Activated CD4-positive, alpha-beta memory T cell treated with anti-CD3 and anti-CD28 coated beads, Interleukin-2, amount 10 ng/mL, durations not matched to agents 7 days and 5 days (primary cell): ENCODE measurements at regions not wholly inside any gene's neighbourhood (a gene's known extent, or its start where the extent isn't known, plus 50 kb on each side); places are given as distances from the start of the nearest gene placed in this dataset.

ENCODE experiments used
- CTCF ChIA-PET: fragments of 350-600 bp; sonication (Branson Sonifier 250); formaldehyde crosslinking; loops from one replicate; lab custom pipeline; 2021; ENCODE audit warnings: antibody characterized with exemption, inconsistent platforms; lab: Charles Lee
- POLR2A ChIA-PET: fragments of 350-600 bp; sonication (Branson Sonifier 250); formaldehyde crosslinking; loops from one replicate; lab custom pipeline; 2021; ENCODE audit warnings: antibody characterized with exemption; lab: Charles Lee
- DNase-seq: peaks from one replicate; pipeline ENCODE4 v3.0.0-alpha.2; 2020
- H3K27ac Mint-ChIP-seq: one replicate; pipeline ENCODE4 v1.8.0; 2021; ENCODE audit warnings: mild to moderate bottlenecking, mixed read lengths
- H3K27me3 Mint-ChIP-seq: one replicate; pipeline ENCODE4 v1.8.0; 2021; ENCODE audit warnings: mixed read lengths
- H3K36me3 Mint-ChIP-seq: one replicate; pipeline ENCODE4 v1.8.0; 2021; ENCODE audit warnings: low read depth, mixed read lengths
- H3K4me1 Mint-ChIP-seq: one replicate; pipeline ENCODE4 v1.8.0; 2021; ENCODE audit warnings: mixed read lengths
- H3K4me3 Mint-ChIP-seq: one replicate; pipeline ENCODE4 v1.8.0; 2021; ENCODE audit warnings: mild to moderate bottlenecking, mixed read lengths
- H3K9me3 Mint-ChIP-seq: one replicate; pipeline ENCODE4 v1.8.0; 2021; ENCODE audit warnings: mixed read lengths

GRCh38 chr2:84040281-84040680 is 418.8 kb downstream of the SUCLG1 start:
- no peak overlapping the region for H3K27ac Mint-ChIP-seq
- peaks cover 13% of the 10 kb centered on the region for H3K27me3 Mint-ChIP-seq
- H3K4me3 Mint-ChIP-seq = no peak overlapping the region
- H3K36me3 Mint-ChIP-seq = no peaks in the 10 kb centered on the region
- POLR2A ChIA-PET = no interaction called here
- CTCF ChIA-PET = no interaction called here
- peaks cover 1% of the 10 kb centered on the region for H3K4me1 Mint-ChIP-seq
- DNase-seq = no peak
- H3K9me3 Mint-ChIP-seq = no peaks in the 10 kb centered on the region

GRCh38 chr2:84038866-84039265 is 420.2 kb downstream of the SUCLG1 start:
- no peak overlapping the region for H3K27ac Mint-ChIP-seq
- peaks cover 9% of the 10 kb centered on the region for H3K27me3 Mint-ChIP-seq
- H3K9me3 Mint-ChIP-seq = no peaks in the 10 kb centered on the region
- ChIA-PET CTCF (no interaction called here), POLR2A (no interaction called here)
- H3K4me3 Mint-ChIP-seq = no peak overlapping the region
- no peak for DNase-seq
- H3K4me1 Mint-ChIP-seq = peaks cover 1% of the 10 kb centered on the region
- H3K36me3 Mint-ChIP-seq = no peaks in the 10 kb centered on the region

- Mint-ChIP-seq H3K4me1 (peaks cover 3% of the 10 kb centered on the region), H3K27me3 (no peaks in the 10 kb centered on the region), H3K36me3 (no peaks in the 10 kb centered on the region), H3K4me3 (peak overlapping the region; percentile 2), H3K27ac (no peak overlapping the region), H3K9me3 (no peaks in the 10 kb centered on the region)
- no peak for DNase-seq
- CTCF ChIA-PET = no interaction called here
- POLR2A ChIA-PET = no interaction called here
Observed at GRCh38 chr2:84033347-84033974, 425.6 kb downstream of the SUCLG1 start.

- no peak for DNase-seq
- Mint-ChIP-seq H3K4me3 (no peak overlapping the region), H3K27ac (no peak overlapping the region), H3K9me3 (no peaks in the 10 kb centered on the region), H3K4me1 (peaks cover 3% of the 10 kb centered on the region), H3K36me3 (no peaks in the 10 kb centered on the region), H3K27me3 (no peaks in the 10 kb centered on the region)
- ChIA-PET CTCF (interaction anchor here (0.8 to 1.0 kb wide), 2 partner anchors 9 kb away, joined by 3 to 4 read pairs; no protein-coding TSS in a partner anchor), POLR2A (no interaction called here)
Observed at GRCh38 chr2:84031312-84032050, 427.6 kb downstream of the SUCLG1 start.

- CTCF ChIA-PET = no interaction called here
- DNase-seq = no peak
- H3K27ac Mint-ChIP-seq = no peak overlapping the region
- H3K4me3 Mint-ChIP-seq = no peak overlapping the region
- POLR2A ChIA-PET = no interaction called here
- peaks cover 1% of the 10 kb centered on the region for H3K27me3 Mint-ChIP-seq
- H3K9me3 Mint-ChIP-seq = no peaks in the 10 kb centered on the region
- peaks cover 3% of the 10 kb centered on the region for H3K4me1 Mint-ChIP-seq
- H3K36me3 Mint-ChIP-seq = no peaks in the 10 kb centered on the region
Observed at GRCh38 chr2:84029903-84030575, 429.0 kb downstream of the SUCLG1 start.

- Mint-ChIP-seq H3K4me3 (no peak overlapping the region), H3K9me3 (no peaks in the 10 kb centered on the region), H3K36me3 (no peaks in the 10 kb centered on the region), H3K4me1 (no peaks in the 10 kb centered on the region), H3K27ac (no peak overlapping the region), H3K27me3 (peaks cover 1% of the 10 kb centered on the region)
- DNase-seq = no peak
- POLR2A ChIA-PET = no interaction called here
- CTCF ChIA-PET = interaction anchor here (0.7 kb wide), 1 partner anchor 90 kb away, joined by 3 read pairs; no protein-coding TSS in a partner anchor
Observed at GRCh38 chr2:84026818-84027217, 432.3 kb downstream of the SUCLG1 start.

- H3K27me3 Mint-ChIP-seq = peaks cover 1% of the 10 kb centered on the region
- ChIA-PET POLR2A (no interaction called here), CTCF (interaction anchor here (0.7 to 2.1 kb wide), 12 partner anchors 8 to 401 kb away, joined by 3 to 13 read pairs (median 3); no protein-coding TSS in a partner anchor)
- no peak overlapping the region for H3K4me3 Mint-ChIP-seq
- no peak overlapping the region for H3K27ac Mint-ChIP-seq
- no peaks in the 10 kb centered on the region for H3K36me3 Mint-ChIP-seq
- no peaks in the 10 kb centered on the region for H3K4me1 Mint-ChIP-seq
- no peaks in the 10 kb centered on the region for H3K9me3 Mint-ChIP-seq
- no peak for DNase-seq
Observed at GRCh38 chr2:84022810-84023431, 436.2 kb downstream of the SUCLG1 start.

GRCh38 chr2:84017010-84017409 is 442.1 kb downstream of the SUCLG1 start:
- no peaks in the 10 kb centered on the region for H3K9me3 Mint-ChIP-seq
- no peak overlapping the region for H3K27ac Mint-ChIP-seq
- no peak for DNase-seq
- CTCF ChIA-PET = no interaction called here
- no peak overlapping the region for H3K4me3 Mint-ChIP-seq
- H3K4me1 Mint-ChIP-seq = no peaks in the 10 kb centered on the region
- POLR2A ChIA-PET = no interaction called here
- H3K27me3 Mint-ChIP-seq = peaks cover 3% of the 10 kb centered on the region
- H3K36me3 Mint-ChIP-seq = no peaks in the 10 kb centered on the region

GRCh38 chr2:84016183-84016582 is 442.9 kb downstream of the SUCLG1 start:
- CTCF ChIA-PET = no interaction called here
- Mint-ChIP-seq H3K9me3 (no peaks in the 10 kb centered on the region), H3K27me3 (peaks cover 5% of the 10 kb centered on the region), H3K36me3 (no peaks in the 10 kb centered on the region), H3K4me1 (no peaks in the 10 kb centered on the region), H3K4me3 (no peak overlapping the region), H3K27ac (no peak overlapping the region)
- POLR2A ChIA-PET = no interaction called here
- no peak for DNase-seq

- Mint-ChIP-seq H3K9me3 (no peaks in the 10 kb centered on the region), H3K36me3 (no peaks in the 10 kb centered on the region), H3K4me3 (no peak overlapping the region), H3K4me1 (no peaks in the 10 kb centered on the region), H3K27ac (no peak overlapping the region), H3K27me3 (no peaks in the 10 kb centered on the region)
- no peak for DNase-seq
- ChIA-PET CTCF (no interaction called here), POLR2A (no interaction called here)
Observed at GRCh38 chr2:83997889-83998288, 461.2 kb downstream of the SUCLG1 start.

- H3K36me3 Mint-ChIP-seq = no peaks in the 10 kb centered on the region
- no peak overlapping the region for H3K4me3 Mint-ChIP-seq
- no peaks in the 10 kb centered on the region for H3K27me3 Mint-ChIP-seq
- H3K9me3 Mint-ChIP-seq = no peaks in the 10 kb centered on the region
- no peaks in the 10 kb centered on the region for H3K4me1 Mint-ChIP-seq
- POLR2A ChIA-PET = no interaction called here
- no peak overlapping the region for H3K27ac Mint-ChIP-seq
- CTCF ChIA-PET = no interaction called here
- no peak for DNase-seq
Observed at GRCh38 chr2:83994633-83995179, 464.4 kb downstream of the SUCLG1 start.

GRCh38 chr2:83993873-83994632 is 465.0 kb downstream of the SUCLG1 start:
- H3K27ac Mint-ChIP-seq = no peak overlapping the region
- ChIA-PET CTCF (no interaction called here), POLR2A (no interaction called here)
- no peaks in the 10 kb centered on the region for H3K36me3 Mint-ChIP-seq
- no peak for DNase-seq
- no peaks in the 10 kb centered on the region for H3K27me3 Mint-ChIP-seq
- no peaks in the 10 kb centered on the region for H3K9me3 Mint-ChIP-seq
- no peaks in the 10 kb centered on the region for H3K4me1 Mint-ChIP-seq
- no peak overlapping the region for H3K4me3 Mint-ChIP-seq
